HG02885 (cell line): ENCODE measurements at regions not wholly inside any gene's neighbourhood (a gene's known extent, or its start where the extent isn't known, plus 50 kb on each side); places are given as distances from the start of the nearest gene placed in this dataset.
"Not testable (repeated sequence)": the region's sequence is repeated elsewhere in the genome, so short reads cannot be mapped to it uniquely, and the experiment has no call there.

ENCODE experiments used
- ATAC-seq: cut with Tn5 transposase; IDR thresholded peaks from one replicate; pipeline ENCODE4 v1.9.1; 2021; ENCODE audit warnings: mild to moderate bottlenecking; ENCODE audit not compliant: unreplicated experiment, poor library complexity

GRCh38 chr14:27484633-27485032 lies 886.8 kb upstream of the NOVA1 start:
- ATAC-seq = no peak

GRCh38 chr14:27485193-27485592 lies 887.4 kb upstream of the NOVA1 start:
- no peak for ATAC-seq

GRCh38 chr14:27506272-27506671 lies 908.4 kb upstream of the NOVA1 start:
- no peak for ATAC-seq

- ATAC-seq = no peak
These were observed 930.5 kb upstream of the NOVA1 start for GRCh38 chr14:27528328-27528727.

GRCh38 chr14:27536748-27537147 lies 938.9 kb upstream of the NOVA1 start:
- no peak for ATAC-seq

- ATAC-seq = no peak
These were observed 948.3 kb upstream of the NOVA1 start for GRCh38 chr14:27546111-27546510.

- no peak for ATAC-seq
These were observed 956.0 kb upstream of the NOVA1 start for GRCh38 chr14:27553790-27554189.

- no peak for ATAC-seq
These were observed 959.6 kb upstream of the NOVA1 start for GRCh38 chr14:27557445-27557844.

- ATAC-seq = no peak
These were observed 962.0 kb upstream of the NOVA1 start for GRCh38 chr14:27559848-27560247.

GRCh38 chr14:27566843-27567382 lies 969.1 kb upstream of the NOVA1 start:
- no peak for ATAC-seq

- ATAC-seq = no peak
These were observed 975.2 kb upstream of the NOVA1 start for GRCh38 chr14:27573018-27573417.

- ATAC-seq = no peak
These were observed 989.3 kb upstream of the NOVA1 start for GRCh38 chr14:27587103-27587502.

GRCh38 chr14:27605282-27605681 lies 1007.4 kb upstream of the NOVA1 start:
- no peak for ATAC-seq

- no peak for ATAC-seq
These were observed 1010.5 kb upstream of the NOVA1 start for GRCh38 chr14:27608377-27608776.

- no peak for ATAC-seq
These were observed 1014.3 kb upstream of the NOVA1 start for GRCh38 chr14:27612121-27612520.

GRCh38 chr14:27613102-27613501 lies 1015.3 kb upstream of the NOVA1 start:
- no peak for ATAC-seq

- ATAC-seq = no peak
These were observed 1025.9 kb upstream of the NOVA1 start for GRCh38 chr14:27623782-27624181.

GRCh38 chr14:27634056-27634970 lies 1036.5 kb upstream of the NOVA1 start:
- no peak for ATAC-seq

- not testable (repeated sequence) for ATAC-seq
These were observed 1042.9 kb upstream of the NOVA1 start for GRCh38 chr14:27640688-27641087.

- no peak for ATAC-seq
These were observed 1044.5 kb upstream of the NOVA1 start for GRCh38 chr14:27642251-27642866.

GRCh38 chr14:27660683-27661082 lies 1062.8 kb upstream of the NOVA1 start:
- ATAC-seq = no peak
